Right ventricle myocardium superior (tissue), 1 donor: ENCODE measurements at regions not wholly inside any gene's neighbourhood (a gene's known extent, or its start where the extent isn't known, plus 50 kb on each side); places are given as distances from the start of the nearest gene placed in this dataset.
"Not testable (repeated sequence)": the region's sequence is repeated elsewhere in the genome, so short reads cannot be mapped to it uniquely, and the experiment has no call there.

Experiments
- ATAC-seq: fragments of 200-7000 bp; cut with Tn5 transposase; one replicate; pipeline ENCODE4 v1.9.1; 2020; ENCODE audit warnings: mild to moderate bottlenecking; ENCODE audit not compliant: poor library complexity
- DNase-seq: peaks from one replicate; pipeline ENCODE4 v3.0.0-alpha.2; 2020
- intact Hi-C: fragments of 100-400 bp; cut with DNase I; formaldehyde crosslinking; loops from one replicate; pipeline ENCODE4 v1.11.2; 2022
- donor health status: DM: no; HTN: yes; CAD: no; lungs with severe emphysema.

DNA sequence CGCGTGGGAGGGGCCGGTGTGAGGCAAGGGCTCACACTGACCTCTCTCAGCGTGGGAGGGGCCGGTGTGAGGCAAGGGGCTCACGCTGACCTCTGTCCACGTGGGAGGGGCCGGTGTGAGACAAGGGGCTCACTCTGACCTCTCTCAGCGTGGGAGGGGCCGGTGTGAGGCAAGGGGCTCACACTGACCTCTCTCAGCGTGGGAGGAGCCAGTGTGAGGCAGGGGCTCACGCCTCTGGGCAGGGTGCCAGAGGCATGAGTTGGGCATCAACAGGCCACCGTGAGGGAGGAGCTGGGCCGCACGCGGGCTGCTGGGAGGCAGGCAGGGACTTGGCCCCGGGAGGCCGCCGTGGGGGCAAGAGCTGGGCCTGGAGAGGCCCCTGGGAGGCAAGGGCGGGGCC, 91.0 kb downstream of the PLPP2 start:
- ATAC-seq, intact Hi-C loops: not testable (repeated sequence)
- peak; percentile 12 for DNase-seq
